ENCODE measurements at regions not wholly inside any gene's neighbourhood (a gene's known extent, or its start where the extent isn't known, plus 50 kb on each side); places are given as distances from the start of the nearest gene placed in this dataset.
A peak's percentile ranks its signal among the peaks of the same experiment; 100 is the strongest.
"Not testable (repeated sequence)": the region's sequence is repeated elsewhere in the genome, so short reads cannot be mapped to it uniquely, and the experiment has no call there.

- DNase-seq, result no peak
These were observed 201.8 kb upstream of the WDFY3 start for GRCh38 chr4:85168234-85168834.

GRCh38 chr4:85170241-85170640 is 203.8 kb upstream of the WDFY3 start:
- no peak for DNase-seq

GRCh38 chr4:85175190-85175589 is 208.7 kb upstream of the WDFY3 start:
- DNase-seq, result no peak

- no peak for DNase-seq
These were observed 210.6 kb upstream of the WDFY3 start for GRCh38 chr4:85177092-85177491.

GRCh38 chr4:85177679-85178078 is 211.2 kb upstream of the WDFY3 start:
- DNase-seq, result no peak

- no peak for DNase-seq
These were observed 214.0 kb upstream of the WDFY3 start for GRCh38 chr4:85180533-85180932.

- DNase-seq, result no peak
These were observed 220.6 kb upstream of the WDFY3 start for GRCh38 chr4:85187106-85187505.

- peak; percentile 57 for DNase-seq
These were observed 229.5 kb upstream of the WDFY3 start for GRCh38 chr4:85196015-85196414.

GRCh38 chr4:85200106-85200505 is 233.6 kb upstream of the WDFY3 start:
- DNase-seq, result no peak

GRCh38 chr4:85209161-85209560 is 242.7 kb upstream of the WDFY3 start:
- no peak for DNase-seq

GRCh38 chr4:85210353-85210752 is 243.9 kb upstream of the WDFY3 start:
- DNase-seq, result no peak

- not testable (repeated sequence) for DNase-seq
These were observed 250.1 kb upstream of the WDFY3 start for GRCh38 chr4:85216571-85216970.

GRCh38 chr4:85218756-85219155 is 252.3 kb upstream of the WDFY3 start:
- DNase-seq, result no peak

GRCh38 chr4:85221606-85222005 is 253.3 kb upstream of the ARHGAP24 start:
- no peak for DNase-seq

- DNase-seq, result no peak
These were observed 252.4 kb upstream of the ARHGAP24 start for GRCh38 chr4:85222561-85222960.

- no peak for DNase-seq
These were observed 246.7 kb upstream of the ARHGAP24 start for GRCh38 chr4:85228264-85228663.

- no peak for DNase-seq
These were observed 241.4 kb upstream of the ARHGAP24 start for GRCh38 chr4:85233516-85233915.

GRCh38 chr4:85243857-85244256 is 231.1 kb upstream of the ARHGAP24 start:
- no peak for DNase-seq

- no peak for DNase-seq
These were observed 230.3 kb upstream of the ARHGAP24 start for GRCh38 chr4:85244638-85245037.

GRCh38 chr4:85246055-85246454 is 228.9 kb upstream of the ARHGAP24 start:
- DNase-seq, result no peak

GRCh38 chr4:85250852-85251251 is 224.1 kb upstream of the ARHGAP24 start:
- no peak for DNase-seq

- no peak for DNase-seq
These were observed 217.1 kb upstream of the ARHGAP24 start for GRCh38 chr4:85257817-85258370.

GRCh38 chr4:85260064-85260463 is 214.9 kb upstream of the ARHGAP24 start:
- DNase-seq, result no peak

- no peak for DNase-seq
These were observed 209.7 kb upstream of the ARHGAP24 start for GRCh38 chr4:85265234-85265633.

- no peak for DNase-seq
These were observed 206.8 kb upstream of the ARHGAP24 start for GRCh38 chr4:85268188-85268587.

Measured in NK-92 treated with Interleukin-12 subunit alpha and Interleukin-12 subunit beta, amount 100 ng/mL, for 24 hours (cell line).